ENCODE measurements at regions not wholly inside any gene's neighbourhood (a gene's known extent, or its start where the extent isn't known, plus 50 kb on each side); places are given as distances from the start of the nearest gene placed in this dataset.

GRCh38 chr11:20308601-20309000, 54.9 kb upstream of the HTATIP2 start:
- intact Hi-C loops (cut with DNase I), result no loop called here
- H3K4me3 ChIP-seq, result no peak overlapping the region
- WGBS, 2 donors, result 74 to 83% methylated on average over 2 of the region's 2 CpGs
- no peaks in the 10 kb centered on the region for H3K36me3 ChIP-seq
- H3K27ac ChIP-seq, result no peak overlapping the region
- peaks cover 0 to 11% (median 4%) of the 10 kb centered on the region in 7 donors for H3K27me3 ChIP-seq
- TF ChIP-seq CTCF (IDR thresholded peaks at IDR 0.05), result no peak
- DNase-seq, result no peak
- no peak for ATAC-seq
- no peaks in the 10 kb centered on the region for H3K4me1 ChIP-seq
- H3K9me3 ChIP-seq, result no peaks in the 10 kb centered on the region

- no peak for TF ChIP-seq CTCF (IDR thresholded peaks at IDR 0.05)
- no peak for DNase-seq
- 64 to 65% methylated on average over 6 of the region's 6 CpGs for WGBS, 2 donors
- Histone ChIP-seq H3K27me3 (peaks cover 0 to 21% (median 10%) of the 10 kb centered on the region in 7 donors), H3K4me3 (no peak overlapping the region), H3K9me3 (peaks cover 0 to 12% (median 0%) of the 10 kb centered on the region in 11 donors), H3K4me1 (no peaks in the 10 kb centered on the region), H3K36me3 (no peaks in the 10 kb centered on the region), H3K27ac (no peak overlapping the region)
- no peak for ATAC-seq
- intact Hi-C loops (cut with DNase I), result no loop called here
Observed at GRCh38 chr11:20303391-20303965, 60.0 kb upstream of the HTATIP2 start.

GRCh38 chr11:20293992-20294391, 69.5 kb upstream of the HTATIP2 start:
- no peak overlapping the region for H3K4me3 ChIP-seq
- no peak for ATAC-seq
- DNase-seq, result no peak
- no peaks in the 10 kb centered on the region for H3K4me1 ChIP-seq
- no peaks in the 10 kb centered on the region for H3K9me3 ChIP-seq
- 96 to 97% methylated on average over 4 of the region's 4 CpGs for WGBS, 2 donors
- no peak overlapping the region for H3K27ac ChIP-seq
- no peaks in the 10 kb centered on the region for H3K36me3 ChIP-seq
- intact Hi-C loops (cut with DNase I), result no loop called here
- no peak for TF ChIP-seq CTCF (IDR thresholded peaks at IDR 0.05)
- peaks cover 0 to 30% (median 6%) of the 10 kb centered on the region in 7 donors for H3K27me3 ChIP-seq

GRCh38 chr11:20293531-20293930, 70.0 kb upstream of the HTATIP2 start:
- Histone ChIP-seq H3K9me3 (no peaks in the 10 kb centered on the region), H3K27ac (no peak overlapping the region), H3K4me1 (no peaks in the 10 kb centered on the region), H3K4me3 (no peak overlapping the region), H3K36me3 (no peaks in the 10 kb centered on the region), H3K27me3 (peaks cover 0 to 30% (median 6%) of the 10 kb centered on the region in 7 donors)
- no peak for DNase-seq
- intact Hi-C loops (cut with DNase I), result no loop called here
- WGBS, 2 donors, result 66 to 82% methylated on average over 1 of the region's 1 CpG
- ATAC-seq, result no peak
- TF ChIP-seq CTCF (IDR thresholded peaks at IDR 0.05), result no peak
